T47D (cell line): ENCODE measurements at regions not wholly inside any gene's neighbourhood (a gene's known extent, or its start where the extent isn't known, plus 50 kb on each side); places are given as distances from the start of the nearest gene placed in this dataset.

ENCODE experiments used
- DNase-seq, 2 experiments: peaks; one replicate each; pipeline versions ENCODE4 v3.0.0 to v3.0.0-alpha.2; 2011 to 2012; ENCODE audit warnings: low read depth in 1 of 2, low spot score in 1 of 2
- JUND ChIP-seq: IDR thresholded peaks from 2 replicates; pipeline ENCODE4 v1.6.1; 2012; ENCODE audit warnings: low read depth
- in situ Hi-C: cut with HindIII; loops from 2 replicates; pipeline ENCODE4 v1.10.0; 2016; ENCODE audit warnings: low sequenced_read_pairs, low pct_unique_long_range_greater_than_20kb

DNA sequence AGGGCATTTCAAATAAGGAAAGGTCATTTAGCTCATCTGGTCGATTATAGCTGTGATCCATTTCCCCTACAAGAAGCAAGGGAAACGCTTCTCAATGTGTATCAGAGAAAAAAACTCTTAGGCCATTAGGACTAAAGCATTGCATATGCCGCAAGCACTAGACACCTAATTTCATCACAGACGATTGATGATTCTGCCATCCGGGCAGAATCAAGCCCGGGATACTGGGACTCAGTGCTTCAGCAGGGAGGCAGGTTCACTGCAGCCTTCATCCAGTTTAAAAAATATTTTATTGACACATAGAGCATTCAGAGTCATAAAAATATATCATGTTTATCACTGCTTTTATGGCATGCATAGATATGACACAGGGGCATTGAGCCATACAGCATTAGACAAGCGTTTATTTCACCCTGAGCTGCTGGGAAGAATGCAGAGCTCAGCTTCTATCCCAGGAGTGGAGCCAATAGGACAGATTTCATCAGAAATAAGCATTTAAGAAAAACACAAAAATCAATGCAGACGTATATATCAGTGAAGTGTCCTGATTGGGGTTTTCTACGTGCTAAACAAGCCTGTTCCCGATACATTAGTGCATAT lies 806.9 kb downstream of the GALC start:
- in situ Hi-C loops = no loop called here
- TF ChIP-seq JUND = no peak
- no peak for DNase-seq

DNA sequence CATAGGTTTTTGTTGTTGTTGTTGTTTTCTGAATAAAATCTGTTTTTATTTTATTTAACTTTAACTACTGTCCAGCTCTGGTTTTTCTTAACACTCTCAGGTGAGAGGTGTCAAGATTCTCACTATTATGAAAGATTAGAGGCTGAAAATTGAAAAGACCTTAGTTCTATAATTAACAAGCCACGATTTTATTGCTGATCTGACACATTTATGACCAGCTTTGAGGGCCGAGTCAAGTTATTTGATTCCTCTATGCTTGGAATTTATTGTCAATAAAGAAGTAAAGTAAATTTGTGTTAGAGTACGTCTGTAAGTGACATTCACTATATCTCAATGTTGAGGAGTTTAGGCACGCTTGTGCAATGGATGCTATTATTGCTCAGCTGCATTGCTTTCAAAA lies 808.8 kb downstream of the GALC start:
- no peak for DNase-seq
- in situ Hi-C loops = no loop called here
- TF ChIP-seq JUND = no peak

DNA sequence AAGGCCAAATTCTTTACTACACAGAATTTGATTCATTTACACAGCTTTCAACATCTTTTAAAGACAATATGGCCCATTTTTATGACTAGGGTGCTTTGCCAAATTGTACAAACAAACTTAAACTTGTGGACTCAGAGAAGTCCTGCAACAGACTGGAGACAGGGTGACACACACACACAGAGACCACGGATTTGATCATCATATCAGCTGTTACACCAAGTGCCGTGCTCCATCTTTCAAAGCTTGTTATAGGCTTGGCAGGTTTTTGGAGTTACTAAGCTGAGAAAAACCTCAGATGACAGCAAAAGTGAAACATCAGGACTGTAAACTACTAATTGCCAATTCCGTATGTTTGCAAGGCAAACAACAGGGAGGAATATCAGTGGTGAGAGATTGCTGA lies 811.7 kb downstream of the GALC start:
- no peak for TF ChIP-seq JUND
- DNase-seq = no peak
- in situ Hi-C loops = no loop called here

DNA sequence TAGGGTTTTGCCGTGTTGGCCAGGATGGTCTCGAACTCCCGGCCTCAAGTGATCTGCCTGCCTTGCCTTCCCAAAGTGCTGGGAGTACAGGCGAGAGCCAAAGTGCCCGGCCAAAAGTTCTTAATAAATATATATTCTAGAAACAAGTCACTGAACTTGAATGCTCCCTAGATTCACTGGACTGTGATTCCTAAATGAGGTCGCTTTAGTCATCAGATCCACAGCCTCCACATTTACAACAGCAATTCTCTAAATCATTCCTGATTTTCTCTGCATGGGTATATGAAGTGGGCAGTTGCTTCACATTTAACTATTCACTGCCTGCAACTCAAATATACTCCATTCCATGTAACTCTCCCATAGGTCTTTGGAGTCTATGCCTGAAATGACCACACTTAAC lies 813.0 kb downstream of the GALC start:
- TF ChIP-seq JUND = no peak
- no peak for DNase-seq
- in situ Hi-C loops = no loop called here

DNA sequence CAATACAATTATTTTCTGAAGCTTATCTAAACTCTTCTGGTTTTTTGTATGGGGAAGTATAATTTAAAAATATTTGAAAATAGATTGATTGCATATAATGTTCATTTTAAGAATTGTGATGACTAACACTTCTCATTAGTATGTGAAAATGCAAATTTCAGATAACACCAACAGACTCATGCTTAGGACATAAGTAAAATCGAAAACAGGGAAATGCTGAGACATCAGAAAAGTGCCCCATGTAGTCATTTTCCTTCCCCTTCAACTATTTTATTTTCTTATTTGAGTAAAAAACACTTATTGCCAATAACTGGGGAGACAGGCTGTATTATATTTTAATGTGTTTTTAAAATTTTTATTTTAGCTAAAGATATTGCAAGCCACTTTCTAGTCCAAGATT lies 814.7 kb downstream of the GALC start:
- no peak for DNase-seq
- no peak for TF ChIP-seq JUND
- in situ Hi-C loops = no loop called here

DNA sequence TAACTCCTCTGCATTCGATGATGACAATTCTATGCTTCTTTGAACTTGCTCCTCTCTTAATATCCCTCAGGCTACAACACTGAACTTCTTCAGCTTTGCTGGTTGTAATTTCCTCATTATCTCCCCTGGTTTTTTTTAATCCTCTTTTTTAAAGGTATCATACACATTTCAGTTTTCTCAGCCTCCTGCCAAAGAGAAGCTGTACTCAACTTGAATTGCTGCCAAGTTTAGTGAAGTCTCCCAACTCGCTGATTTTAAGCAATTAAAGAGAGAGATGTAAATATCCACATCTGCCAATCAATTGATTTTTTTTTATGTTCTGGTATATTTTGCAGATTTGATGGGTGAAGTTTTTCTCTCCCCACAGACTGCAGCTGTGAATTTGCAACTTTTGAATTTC lies 817.8 kb downstream of the GALC start:
- in situ Hi-C loops = no loop called here
- no peak for DNase-seq
- TF ChIP-seq JUND = no peak

DNA sequence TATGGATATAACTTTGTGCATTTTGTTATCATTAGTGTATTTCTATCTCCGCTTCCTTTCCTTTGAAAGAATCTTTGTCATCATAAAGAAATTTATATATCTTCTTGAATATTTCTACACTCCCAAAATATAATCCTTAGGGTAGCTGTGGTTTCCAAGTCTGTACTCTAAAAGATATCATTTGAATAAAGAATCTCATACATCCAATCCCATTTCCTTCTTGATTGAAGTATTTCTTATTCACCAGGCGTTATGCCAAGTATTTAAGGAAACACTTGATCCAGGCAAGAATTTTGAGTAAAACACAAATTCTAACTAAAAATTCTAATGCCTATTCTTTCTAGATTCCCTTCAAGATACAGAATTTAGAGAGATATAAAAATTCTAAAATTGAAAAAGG lies 821.8 kb downstream of the GALC start:
- in situ Hi-C loops = no loop called here
- no peak for TF ChIP-seq JUND
- no peak for DNase-seq

DNA sequence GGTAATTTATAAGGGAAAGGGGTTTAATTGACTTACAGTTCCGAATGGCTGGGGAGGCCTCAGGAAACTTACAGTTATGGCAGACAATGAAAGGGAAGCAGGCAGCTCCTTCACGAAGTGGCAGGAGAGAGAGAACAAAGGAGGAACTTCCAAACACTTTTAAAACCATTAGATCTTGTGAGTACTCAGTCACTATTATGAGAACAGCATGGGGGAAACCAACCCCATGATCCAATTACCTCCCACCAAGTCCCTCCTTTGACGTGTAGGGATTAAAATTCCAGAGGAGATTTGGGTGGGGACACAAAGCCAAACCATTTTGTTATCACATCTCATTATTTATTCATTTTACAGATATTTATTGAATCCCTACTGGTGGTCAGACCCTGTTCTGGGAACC lies 822.8 kb downstream of the GALC start:
- in situ Hi-C loops = no loop called here
- no peak for TF ChIP-seq JUND

DNA sequence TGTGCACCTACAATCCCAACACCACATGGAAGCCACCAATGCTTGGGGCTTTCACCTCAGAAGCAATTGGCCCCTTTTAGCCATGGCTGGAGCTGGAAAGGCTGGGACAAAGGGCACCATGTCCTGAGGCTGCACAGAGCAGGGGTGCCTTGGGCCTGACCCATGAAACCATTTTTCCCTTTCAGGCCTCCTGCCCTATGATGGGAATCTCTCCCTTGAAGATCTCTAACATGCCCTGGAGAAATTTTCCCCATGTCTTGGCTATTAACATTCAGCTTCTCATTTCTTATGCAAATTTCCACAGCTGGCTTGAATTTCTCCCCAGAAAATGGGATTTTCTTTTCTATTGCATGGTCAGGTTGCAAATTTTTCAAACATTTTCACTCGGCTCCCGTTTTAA lies 823.6 kb downstream of the GALC start:
- DNase-seq = no peak
- in situ Hi-C loops = no loop called here
- TF ChIP-seq JUND = no peak

More for the DNA sequence above, 822.8 kb downstream of the GALC start:
- DNase-seq = no peak

DNA sequence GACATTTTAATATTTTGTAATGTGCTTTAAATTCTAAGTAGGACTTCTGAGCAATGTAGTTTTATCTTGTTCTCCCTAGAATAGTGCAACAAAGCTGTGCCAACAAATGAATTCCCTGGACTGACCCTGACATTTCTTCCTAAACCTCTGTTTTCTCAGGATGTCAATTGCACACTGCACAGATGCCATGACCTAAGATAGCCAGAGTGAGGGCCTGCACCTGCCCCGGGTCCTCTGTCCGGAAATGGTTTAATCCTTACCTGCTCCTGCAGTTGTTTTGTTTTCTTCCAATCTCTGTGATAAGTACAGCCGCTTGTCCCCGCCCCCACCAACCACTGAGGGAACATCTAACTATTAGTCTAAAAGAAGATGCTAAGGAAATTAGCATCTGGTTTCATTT lies 831.5 kb downstream of the GALC start:
- TF ChIP-seq JUND = no peak
- no peak for DNase-seq
- in situ Hi-C loops = no loop called here

DNA sequence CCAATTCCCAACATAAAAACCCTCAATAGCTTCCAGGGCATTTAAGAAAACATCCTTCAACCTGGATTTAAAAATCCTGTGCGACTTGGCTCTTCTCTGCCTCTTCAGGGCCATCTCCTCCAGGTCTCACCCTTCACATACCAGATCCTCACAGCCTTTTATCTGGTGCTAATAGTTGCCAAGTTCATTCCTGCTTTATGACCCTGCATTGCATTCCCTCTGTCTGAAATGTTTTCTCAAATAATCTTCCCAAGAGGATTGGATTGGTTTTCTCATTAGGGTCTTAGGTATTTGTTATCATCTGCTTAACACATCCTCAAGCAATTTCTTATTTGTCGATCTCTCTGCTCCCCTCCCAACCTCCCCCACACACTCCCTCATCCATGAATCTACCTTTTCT lies 832.0 kb downstream of the GALC start:
- in situ Hi-C loops = no loop called here
- DNase-seq = no peak

DNA sequence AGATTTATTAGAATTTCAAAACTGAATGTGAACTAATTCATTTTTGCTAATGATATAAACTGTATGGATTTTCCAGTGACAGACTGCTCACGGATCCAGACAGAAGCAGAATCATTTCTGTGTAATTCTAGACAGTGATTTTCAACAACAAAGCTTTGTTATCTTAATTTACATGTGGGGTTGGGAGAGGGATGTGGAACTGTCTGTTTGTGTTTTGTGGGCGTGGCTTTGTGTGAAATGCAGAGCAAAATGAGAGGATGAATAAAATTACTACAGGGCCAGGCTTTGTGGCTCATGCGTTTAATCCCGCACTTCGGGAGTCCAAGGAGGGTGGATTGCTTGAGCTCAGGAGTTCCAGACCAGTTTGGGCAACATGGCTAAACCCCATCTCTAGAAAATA lies 834.7 kb downstream of the GALC start:
- no peak for TF ChIP-seq JUND
- DNase-seq = no peak
- in situ Hi-C loops = no loop called here

More for the DNA sequence above, 832.0 kb downstream of the GALC start:
- no peak for TF ChIP-seq JUND

DNA sequence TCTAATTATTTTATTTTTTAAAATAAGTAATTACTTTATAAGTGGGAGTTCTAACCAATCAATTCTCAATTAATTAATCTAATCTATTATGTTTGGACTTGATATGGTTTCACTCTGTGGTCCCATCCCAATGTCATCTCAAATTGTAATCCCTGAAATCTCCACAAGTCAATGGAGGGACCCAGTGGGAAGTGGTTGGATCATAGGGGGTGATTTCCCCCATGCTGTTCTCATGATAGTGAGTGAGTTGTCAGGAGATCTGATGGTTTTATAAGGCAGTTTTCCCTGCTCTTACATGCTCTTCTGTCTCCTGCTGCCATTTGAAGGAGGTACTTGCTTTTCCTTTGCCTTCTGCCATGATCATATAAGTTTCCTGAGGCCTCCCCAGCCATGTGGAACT lies 836.1 kb downstream of the GALC start:
- no peak for DNase-seq
- in situ Hi-C loops = no loop called here
- TF ChIP-seq JUND = no peak

DNA sequence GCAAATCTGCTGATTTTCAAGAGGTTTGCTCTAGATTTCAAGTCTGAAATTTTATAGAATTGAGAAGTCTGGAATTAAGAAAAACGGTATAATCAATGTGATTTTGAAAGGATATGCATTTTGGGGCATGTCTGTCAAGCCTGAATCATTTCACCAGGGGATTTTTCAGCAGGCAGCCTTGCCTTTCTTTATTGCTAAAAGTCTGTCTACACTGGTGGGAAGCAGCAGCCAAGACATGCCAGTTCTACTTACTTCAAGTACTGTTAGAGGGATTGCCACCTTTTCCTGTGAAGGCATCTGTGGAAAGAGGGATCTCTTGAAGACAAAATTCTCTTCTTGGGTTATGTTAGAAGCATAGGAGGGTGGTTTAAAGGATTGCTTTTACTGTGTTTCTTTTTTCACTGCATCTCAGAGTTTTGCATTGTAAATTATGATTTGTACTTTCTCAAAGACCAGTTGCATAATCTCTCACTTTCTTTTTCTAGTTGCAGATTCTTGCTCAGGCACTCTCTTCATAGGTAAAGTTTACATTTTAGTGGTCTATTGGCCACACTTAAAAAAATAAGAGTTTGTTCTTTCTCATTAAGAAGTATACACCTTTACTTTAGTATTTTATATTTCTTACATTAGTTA lies 837.0 kb downstream of the GALC start:
- TF ChIP-seq JUND = no peak
- in situ Hi-C loops = no loop called here

More for the DNA sequence above, 837.0 kb downstream of the GALC start:
- no peak for DNase-seq
